Activated CD4-positive, alpha-beta T cell treated with anti-CD3 and anti-CD28 coated beads for 36 hours (primary cell): ENCODE measurements at regions not wholly inside any gene's neighbourhood (a gene's known extent, or its start where the extent isn't known, plus 50 kb on each side); places are given as distances from the start of the nearest gene placed in this dataset.
"Not testable (repeated sequence)": the region's sequence is repeated elsewhere in the genome, so short reads cannot be mapped to it uniquely, and the experiment has no call there.

Experiments
- ATAC-seq: fragments of 200-7000 bp; cut with Tn5 transposase; one replicate; pipeline ENCODE4 v1.10.0; 2021; ENCODE audit warnings: mild to moderate bottlenecking, moderate library complexity
- CTCF ChIA-PET: fragments of 350-600 bp; sonication (Branson Sonifier 250); formaldehyde crosslinking; loops from one replicate; lab custom pipeline; 2021; ENCODE audit warnings: antibody characterized with exemption; lab: Charles Lee
- POLR2A ChIA-PET: fragments of 350-600 bp; sonication (Branson Sonifier 250); formaldehyde crosslinking; loops from one replicate; lab custom pipeline; 2021; ENCODE audit warnings: antibody characterized with exemption, inconsistent platforms; lab: Charles Lee
- DNase-seq: peaks from one replicate; pipeline ENCODE4 v3.0.0-alpha.2; 2020
- H3K27ac Mint-ChIP-seq: one replicate; pipeline ENCODE4 v1.8.0; 2021; ENCODE audit warnings: mixed read lengths
- H3K27me3 Mint-ChIP-seq: one replicate; pipeline ENCODE4 v1.8.0; 2021; ENCODE audit warnings: mixed read lengths
- H3K36me3 Mint-ChIP-seq: one replicate; pipeline ENCODE4 v1.8.0; 2021; ENCODE audit warnings: low read depth, mixed read lengths
- H3K4me1 Mint-ChIP-seq: one replicate; pipeline ENCODE4 v1.8.0; 2021; ENCODE audit warnings: mixed read lengths
- H3K4me3 Mint-ChIP-seq: one replicate; pipeline ENCODE4 v1.8.0; 2021; ENCODE audit warnings: mild to moderate bottlenecking, moderate library complexity, mixed read lengths
- H3K9me3 Mint-ChIP-seq: one replicate; pipeline ENCODE4 v1.8.0; 2021; ENCODE audit warnings: low read depth, mixed read lengths
- intact Hi-C, 2 experiments: fragments of 100-400 bp; cut with DNase I in 1 of 2; cut with micrococcal nuclease in 1 of 2; formaldehyde crosslinking; loops; one replicate each; pipeline versions ENCODE4 v1.14.2 to v1.15.1; 2022 to 2024; cut with DNase I, micrococcal nuclease

DNA sequence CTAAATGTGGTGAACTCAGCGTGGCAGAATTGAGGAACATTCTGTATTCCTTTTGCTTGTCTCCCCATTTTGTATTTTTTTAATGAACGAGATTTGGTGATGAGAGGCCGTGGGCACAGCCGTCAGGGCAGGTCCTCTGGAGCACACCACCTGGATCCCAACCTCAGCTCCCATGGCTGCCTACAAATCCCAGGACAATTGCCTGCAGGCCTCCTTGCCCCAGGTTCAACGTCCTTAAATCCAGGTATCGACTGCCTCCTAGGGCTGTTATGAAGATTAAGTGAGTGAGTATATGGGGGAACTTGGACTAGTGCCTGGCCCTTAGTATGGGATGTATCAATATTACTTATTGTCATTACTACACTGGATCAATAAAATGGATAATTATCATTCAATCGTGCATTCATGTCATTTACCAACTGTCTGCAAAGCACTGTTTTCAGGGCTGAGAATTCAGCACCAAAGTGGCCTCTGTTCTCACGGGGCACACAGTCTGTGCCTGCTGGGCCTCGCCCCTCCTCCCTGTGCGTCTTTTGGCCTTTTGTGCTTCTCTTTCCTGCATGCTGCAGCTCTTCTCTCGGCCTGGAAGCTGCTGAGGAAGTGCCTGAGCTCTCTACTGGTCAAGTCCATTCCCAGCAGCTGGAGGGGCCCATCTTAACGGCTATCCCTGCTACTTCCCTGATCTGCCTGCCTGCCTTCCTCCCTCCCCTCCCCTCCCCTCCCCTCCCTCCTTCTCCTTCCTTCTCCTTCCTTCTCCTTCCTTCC is 1343.7 kb downstream of the BRD1 start:
- Mint-ChIP-seq H3K36me3 (no peaks in the 10 kb centered on the region), H3K27ac (no peak overlapping the region), H3K27me3 (peaks cover 24% of the 10 kb centered on the region), H3K4me1 (no peaks in the 10 kb centered on the region), H3K4me3 (no peak overlapping the region), H3K9me3 (no peaks in the 10 kb centered on the region)
- ATAC-seq (no peak), DNase-seq (no peak)
- CTCF ChIA-PET, result no interaction called here
- POLR2A ChIA-PET, result no interaction called here
- intact Hi-C loops, result no loop called here

DNA sequence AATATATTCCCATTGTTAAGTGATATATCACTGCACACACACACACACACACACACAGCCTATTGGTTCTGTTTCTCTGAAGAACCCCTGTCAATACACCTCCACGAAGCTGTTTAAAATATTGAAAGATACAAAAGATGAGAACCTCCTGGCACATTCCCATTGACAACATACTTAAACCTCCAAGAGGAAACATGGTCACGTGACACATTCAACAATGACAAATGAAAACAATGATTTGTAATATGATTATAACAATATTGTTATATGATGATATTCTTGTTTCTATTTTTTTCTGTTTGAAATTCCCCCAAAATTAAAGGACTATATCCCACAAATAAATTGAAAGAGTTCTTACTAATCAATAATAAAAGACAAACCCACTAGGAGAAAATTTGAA is 1344.9 kb downstream of the BRD1 start:
- no peaks in the 10 kb centered on the region for H3K4me1 Mint-ChIP-seq
- intact Hi-C loops, result no loop called here
- ATAC-seq (no peak), DNase-seq (no peak)
- no peak overlapping the region for H3K4me3 Mint-ChIP-seq
- no peaks in the 10 kb centered on the region for H3K9me3 Mint-ChIP-seq
- ChIA-PET CTCF (no interaction called here), POLR2A (no interaction called here)
- no peak overlapping the region for H3K27ac Mint-ChIP-seq
- H3K36me3 Mint-ChIP-seq, result no peaks in the 10 kb centered on the region
- H3K27me3 Mint-ChIP-seq, result peaks cover 13% of the 10 kb centered on the region

GRCh38 chr22:48482198-48482597 is 1345.5 kb downstream of the BRD1 start:
- H3K9me3 Mint-ChIP-seq, DNase-seq, H3K27me3 Mint-ChIP-seq, CTCF ChIA-PET, H3K4me1 Mint-ChIP-seq, intact Hi-C loops, H3K36me3 Mint-ChIP-seq, H3K4me3 Mint-ChIP-seq, H3K27ac Mint-ChIP-seq, POLR2A ChIA-PET, ATAC-seq: not testable (repeated sequence)

DNA sequence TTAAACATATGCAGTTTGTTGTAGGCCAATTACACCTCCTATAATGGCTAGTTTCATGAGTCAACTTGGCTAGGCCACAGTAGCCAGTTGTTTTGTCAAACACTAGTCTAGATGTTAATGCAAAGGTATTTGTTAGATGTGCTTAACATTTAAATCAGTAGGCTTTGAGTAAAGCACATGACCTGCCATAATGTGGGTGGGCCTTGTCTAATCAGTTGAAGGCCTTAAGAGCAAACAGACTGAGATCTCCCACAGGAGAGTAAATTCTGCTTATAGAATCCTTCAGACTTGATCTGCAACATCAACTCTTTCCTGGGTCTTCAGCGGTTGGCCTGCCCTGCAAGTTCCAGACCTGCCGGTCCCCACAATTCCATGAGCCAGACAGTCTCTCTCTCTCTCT is 1345.9 kb downstream of the BRD1 start:
- Mint-ChIP-seq H3K9me3 (no peaks in the 10 kb centered on the region), H3K27me3 (peaks cover 5% of the 10 kb centered on the region), H3K4me1 (no peaks in the 10 kb centered on the region), H3K4me3 (no peak overlapping the region), H3K27ac (no peak overlapping the region), H3K36me3 (no peaks in the 10 kb centered on the region)
- CTCF ChIA-PET, result no interaction called here
- intact Hi-C loops, result no loop called here
- POLR2A ChIA-PET, result no interaction called here
- DNase-seq (no peak), ATAC-seq (no peak)

GRCh38 chr22:48478529-48479265 is 1349.0 kb downstream of the BRD1 start:
- ATAC-seq, result no peak
- CTCF ChIA-PET, result no interaction called here
- intact Hi-C loops, result no loop called here
- H3K27ac Mint-ChIP-seq, result no peak overlapping the region
- H3K27me3 Mint-ChIP-seq, result peaks cover 10% of the 10 kb centered on the region
- H3K9me3 Mint-ChIP-seq, result no peaks in the 10 kb centered on the region
- POLR2A ChIA-PET, result no interaction called here
- no peaks in the 10 kb centered on the region for H3K36me3 Mint-ChIP-seq
- no peak for DNase-seq
- H3K4me3 Mint-ChIP-seq, result no peak overlapping the region
- H3K4me1 Mint-ChIP-seq, result no peaks in the 10 kb centered on the region

DNA sequence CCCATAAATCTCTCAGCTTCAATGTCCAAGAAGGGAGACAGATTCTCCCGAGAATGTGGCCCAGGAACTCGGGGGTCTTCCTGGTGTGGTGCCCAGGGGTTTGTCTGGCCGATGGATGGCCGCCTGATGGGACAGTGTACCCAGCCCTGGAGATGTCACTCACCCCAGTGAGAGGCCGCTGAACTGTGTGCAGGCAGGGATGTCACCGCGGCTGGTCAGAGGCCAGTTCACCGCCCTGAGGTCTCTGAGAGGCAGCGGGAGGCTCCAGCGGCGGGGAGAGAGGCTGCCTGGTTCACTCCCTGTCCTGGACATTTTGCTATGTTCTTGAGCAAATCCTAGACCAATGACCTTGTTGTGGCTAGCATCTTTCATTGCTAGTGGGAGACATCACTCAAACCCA is 1349.5 kb downstream of the BRD1 start:
- intact Hi-C loops, result no loop called here
- H3K27me3 Mint-ChIP-seq, result peaks cover 10% of the 10 kb centered on the region
- H3K36me3 Mint-ChIP-seq, result no peaks in the 10 kb centered on the region
- no peak overlapping the region for H3K27ac Mint-ChIP-seq
- no peak for ATAC-seq
- ChIA-PET CTCF (no interaction called here), POLR2A (no interaction called here)
- H3K4me1 Mint-ChIP-seq, result no peaks in the 10 kb centered on the region
- no peak for DNase-seq
- no peaks in the 10 kb centered on the region for H3K9me3 Mint-ChIP-seq
- no peak overlapping the region for H3K4me3 Mint-ChIP-seq

DNA sequence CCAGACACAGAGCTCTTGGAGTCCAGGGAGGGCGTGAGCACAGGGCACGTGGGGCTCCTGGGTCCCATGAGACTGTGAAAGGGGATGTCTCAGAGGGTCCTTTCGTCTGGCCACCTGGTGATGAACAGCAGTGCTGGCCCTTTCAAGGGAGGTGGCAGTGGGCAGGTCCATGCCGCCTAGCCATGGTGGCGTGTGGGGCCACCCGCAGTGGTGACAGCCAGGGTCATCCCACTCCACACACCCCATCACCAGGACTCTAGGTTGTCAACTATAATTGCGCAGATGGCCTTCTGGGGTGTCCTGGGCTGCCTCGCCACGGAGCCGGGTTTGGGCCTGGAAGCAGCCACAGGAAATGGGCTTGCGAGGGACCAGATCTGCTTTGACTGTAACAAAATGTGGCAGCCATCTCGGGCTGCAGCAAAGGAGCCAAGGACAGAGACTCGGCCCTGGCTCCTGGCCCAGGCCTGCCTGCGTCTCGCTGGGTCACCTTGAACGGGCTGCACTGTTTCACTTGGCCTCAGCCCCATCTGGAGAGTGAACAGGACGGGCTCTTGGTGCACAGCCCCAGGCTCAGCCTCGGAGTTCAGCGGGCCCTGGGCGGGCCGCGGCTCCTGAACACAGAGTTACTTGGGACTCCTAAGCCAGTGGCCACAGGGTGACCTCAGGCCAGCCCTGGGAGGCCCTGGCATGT is 1350.5 kb downstream of the BRD1 start:
- H3K36me3 Mint-ChIP-seq, result no peaks in the 10 kb centered on the region
- ChIA-PET POLR2A (no interaction called here), CTCF (no interaction called here)
- no peaks in the 10 kb centered on the region for H3K4me1 Mint-ChIP-seq
- H3K27ac Mint-ChIP-seq, result no peak overlapping the region
- DNase-seq (no peak), ATAC-seq (no peak)
- no peaks in the 10 kb centered on the region for H3K9me3 Mint-ChIP-seq
- H3K4me3 Mint-ChIP-seq, result no peak overlapping the region
- H3K27me3 Mint-ChIP-seq, result peaks cover 14% of the 10 kb centered on the region
- intact Hi-C loops, result no loop called here

GRCh38 chr22:48476577-48476976 is 1351.1 kb downstream of the BRD1 start:
- Mint-ChIP-seq H3K4me3 (no peak overlapping the region), H3K27ac (no peak overlapping the region), H3K9me3 (no peaks in the 10 kb centered on the region), H3K4me1 (no peaks in the 10 kb centered on the region), H3K27me3 (peaks cover 16% of the 10 kb centered on the region), H3K36me3 (no peaks in the 10 kb centered on the region)
- ATAC-seq (no peak), DNase-seq (no peak)
- POLR2A ChIA-PET, result no interaction called here
- intact Hi-C loops, result no loop called here
- CTCF ChIA-PET, result no interaction called here

DNA sequence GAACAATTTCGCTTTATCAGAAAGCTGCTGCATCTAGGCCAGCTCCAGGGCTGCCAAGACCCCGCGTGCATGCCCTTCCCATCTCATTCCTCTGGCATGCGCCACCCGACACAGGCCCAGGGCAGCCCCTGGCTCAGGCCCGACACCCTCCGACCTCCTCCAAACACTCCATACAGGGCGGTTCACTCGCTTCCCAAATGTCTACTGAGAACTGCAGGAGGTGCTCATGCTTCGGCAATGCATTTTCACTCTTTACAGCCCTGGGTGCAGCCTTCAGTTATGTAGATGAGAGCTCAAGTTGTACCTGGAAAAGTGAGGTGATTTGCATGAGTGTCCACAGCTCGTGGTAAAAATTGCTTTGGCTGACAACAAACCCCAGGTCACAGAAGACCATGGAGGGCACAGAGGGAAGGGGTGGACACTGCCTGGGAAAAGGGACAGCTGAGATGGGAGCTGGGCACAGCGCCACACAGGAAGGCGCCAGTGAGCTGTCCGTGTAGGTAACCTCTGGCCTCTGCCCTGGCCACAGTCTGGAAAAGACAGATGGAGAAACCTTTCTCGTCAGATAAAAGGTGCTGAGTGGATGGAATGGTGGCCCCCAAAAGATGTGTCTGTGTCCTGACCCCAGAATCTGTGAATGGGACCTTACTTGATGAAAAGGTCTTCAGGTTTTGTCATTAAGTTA is 1351.9 kb downstream of the BRD1 start:
- H3K4me3 Mint-ChIP-seq, result no peak overlapping the region
- H3K36me3 Mint-ChIP-seq, result no peaks in the 10 kb centered on the region
- ChIA-PET CTCF (no interaction called here), POLR2A (no interaction called here)
- intact Hi-C loops, result no loop called here
- no peak overlapping the region for H3K27ac Mint-ChIP-seq
- no peak for DNase-seq
- peaks cover 16% of the 10 kb centered on the region for H3K27me3 Mint-ChIP-seq
- H3K9me3 Mint-ChIP-seq, result no peaks in the 10 kb centered on the region
- no peaks in the 10 kb centered on the region for H3K4me1 Mint-ChIP-seq
- ATAC-seq, result no peak

DNA sequence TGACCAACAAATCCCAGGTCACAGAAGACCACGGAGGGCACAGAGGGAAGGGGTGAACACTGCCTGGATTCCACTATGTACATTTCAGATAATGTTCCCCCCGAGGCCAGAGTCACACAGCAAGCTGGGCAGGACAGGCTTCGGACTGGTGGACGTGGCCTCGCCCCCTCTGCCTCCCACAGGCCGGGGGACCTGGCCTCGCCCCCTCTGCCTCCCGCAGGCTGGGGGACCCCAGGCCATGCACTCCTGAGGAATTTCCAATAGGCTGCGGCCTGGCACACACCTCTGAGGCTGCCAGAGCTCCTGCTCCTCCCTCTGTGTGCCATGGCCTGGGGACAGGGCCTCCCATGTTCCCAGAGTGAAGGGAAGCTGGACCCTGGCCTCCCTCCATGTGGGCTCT is 1352.8 kb downstream of the BRD1 start:
- CTCF ChIA-PET, result no interaction called here
- H3K4me1 Mint-ChIP-seq, result no peaks in the 10 kb centered on the region
- ATAC-seq, result no peak
- DNase-seq, result no peak
- POLR2A ChIA-PET, result no interaction called here
- H3K27ac Mint-ChIP-seq, result no peak overlapping the region
- H3K9me3 Mint-ChIP-seq, result no peaks in the 10 kb centered on the region
- intact Hi-C loops, result no loop called here
- no peak overlapping the region for H3K4me3 Mint-ChIP-seq
- H3K27me3 Mint-ChIP-seq, result peaks cover 16% of the 10 kb centered on the region
- no peaks in the 10 kb centered on the region for H3K36me3 Mint-ChIP-seq

GRCh38 chr22:48473202-48473601 is 1354.5 kb downstream of the BRD1 start:
- no peak for DNase-seq
- H3K4me1 Mint-ChIP-seq, result no peaks in the 10 kb centered on the region
- intact Hi-C loops, result no loop called here
- H3K27me3 Mint-ChIP-seq, result peaks cover 16% of the 10 kb centered on the region
- H3K27ac Mint-ChIP-seq, result no peak overlapping the region
- POLR2A ChIA-PET, result no interaction called here
- ATAC-seq, result no peak
- CTCF ChIA-PET, result no interaction called here
- no peaks in the 10 kb centered on the region for H3K9me3 Mint-ChIP-seq
- H3K36me3 Mint-ChIP-seq, result no peaks in the 10 kb centered on the region
- H3K4me3 Mint-ChIP-seq, result no peak overlapping the region
